H1 (cell line): ENCODE measurements at regions not wholly inside any gene's neighbourhood (a gene's known extent, or its start where the extent isn't known, plus 50 kb on each side); places are given as distances from the start of the nearest gene placed in this dataset.

Experiments used
- ATF2 ChIP-seq: IDR thresholded peaks from 2 replicates; pipeline ENCODE4 v1.6.1; 2012; ENCODE audit warnings: low read length, inconsistent platforms
- BCL11A ChIP-seq, 2 experiments: IDR thresholded peaks; one replicate each; pipeline ENCODE4 v1.6.1; 2011; ENCODE audit warnings: low read depth in 2 of 2, low read length in 2 of 2, mild to moderate bottlenecking in 2 of 2
- CHD7 ChIP-seq: fragments of 300-600 bp; sonication (generic); IDR thresholded peaks from 2 replicates; pipeline ENCODE4 v1.7.1; 2012; ENCODE audit warnings: low read length, moderate library complexity, mild to moderate bottlenecking, inconsistent platforms; ENCODE audit not compliant: insufficient replicate concordance
- CREB1 ChIP-seq: IDR thresholded peaks from 2 replicates; pipeline ENCODE4 v1.6.1; 2012; ENCODE audit warnings: inconsistent platforms
- EGR1 ChIP-seq: IDR thresholded peaks from 2 replicates; pipeline ENCODE4 v1.6.1; 2011; ENCODE audit warnings: low read depth, low read length, borderline replicate concordance
- GTF2F1 ChIP-seq: IDR thresholded peaks from 2 replicates; pipeline ENCODE4 v1.6.1; 2012; ENCODE audit warnings: low read depth, low read length, improper control_type of control experiment, borderline replicate concordance
- JUN ChIP-seq: IDR thresholded peaks from 2 replicates; pipeline ENCODE4 v1.6.1; 2011; ENCODE audit warnings: low read depth, mild to moderate bottlenecking, improper control_type of control experiment, low read length
- KDM5A ChIP-seq: fragments of 200-600 bp; IDR thresholded peaks from 2 replicates; pipeline ENCODE4 v1.7.1; 2012; ENCODE audit warnings: mild to moderate bottlenecking, low read length, inconsistent platforms, mixed read lengths
- POLR2AphosphoS5 ChIP-seq: IDR thresholded peaks from 2 replicates; pipeline ENCODE4 v1.6.1; 2011; ENCODE audit warnings: low read depth, low read length
- RFX5 ChIP-seq: IDR thresholded peaks from 2 replicates; pipeline ENCODE4 v1.6.1; 2011; ENCODE audit warnings: low read depth, low read length, improper control_type of control experiment, borderline replicate concordance
- RNF2 ChIP-seq: fragments of 200-900, 300-1000 bp; sonication (generic); IDR thresholded peaks from 2 replicates; pipeline ENCODE4 v1.7.1; 2016; ENCODE audit warnings: borderline replicate concordance, low read depth, mild to moderate bottlenecking, antibody characterized with exemption, low read length; ENCODE audit not compliant: poor library complexity, severe bottlenecking; ENCODE audit errors: missing control alignments

GRCh38 chrX:39327705-39328104, 526.4 kb downstream of the MID1IP1 start (continued):
- TF ChIP-seq CHD7 (no peak), JUN (no peak), GTF2F1 (no peak), EGR1 (no peak), CREB1 (no peak), POLR2AphosphoS5 (no peak), RFX5 (no peak), RNF2 (no peak), BCL11A (IDR thresholded peaks at IDR 0.05; ENCODE audit: low read depth in 2 of 2, low read length in 2 of 2) (no peak), ATF2 (no peak), KDM5A (no peak)
